ENCODE measurements at regions not wholly inside any gene's neighbourhood (a gene's known extent, or its start where the extent isn't known, plus 50 kb on each side); places are given as distances from the start of the nearest gene placed in this dataset.
"Not testable (repeated sequence)": the region's sequence is repeated elsewhere in the genome, so short reads cannot be mapped to it uniquely, and the experiment has no call there.

- not testable (repeated sequence) for H3K4me3 ChIP-seq (ENCODE audit: low read length); H3K4me1 ChIP-seq (ENCODE audit: insufficient read depth, low read length); H3K27me3 ChIP-seq (ENCODE audit: insufficient read depth, low read length); H3K9me3 ChIP-seq (ENCODE audit: low read depth, low read length)
Observed at GRCh38 chr1:83457281-83457680, 541.7 kb downstream of the TTLL7 start.

- not testable (repeated sequence) for H3K4me3 ChIP-seq (ENCODE audit: low read length); H3K4me1 ChIP-seq (ENCODE audit: insufficient read depth, low read length); H3K9me3 ChIP-seq (ENCODE audit: low read depth, low read length); H3K27me3 ChIP-seq (ENCODE audit: insufficient read depth, low read length)
Observed at GRCh38 chr1:83455753-83456152, 543.2 kb downstream of the TTLL7 start.

DNA sequence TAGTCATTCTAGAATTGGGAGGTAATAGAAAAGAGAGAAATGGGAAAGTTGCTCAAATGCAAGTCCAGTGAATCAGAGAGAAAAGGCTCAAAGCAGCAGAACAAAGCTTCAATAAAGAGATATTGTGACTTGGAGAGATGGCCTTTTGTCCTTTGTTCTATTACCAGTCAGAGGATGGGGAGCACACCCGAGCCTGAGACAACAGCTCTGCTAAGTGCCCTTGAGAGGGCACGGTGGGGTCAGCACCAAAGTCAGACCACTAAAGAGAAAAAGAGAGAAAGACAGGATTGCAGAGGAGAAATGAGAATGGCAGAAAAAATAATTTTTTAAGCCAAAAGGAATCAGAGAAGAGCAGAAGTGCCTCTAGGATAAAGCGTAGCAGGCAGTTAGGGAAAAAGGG, 553.1 kb downstream of the TTLL7 start:
- H3K9me3 ChIP-seq (ENCODE audit: low read depth, low read length); H3K4me1 ChIP-seq (ENCODE audit: insufficient read depth, low read length); H3K4me3 ChIP-seq (ENCODE audit: low read length); H3K27me3 ChIP-seq (ENCODE audit: insufficient read depth, low read length): not testable (repeated sequence)

DNA sequence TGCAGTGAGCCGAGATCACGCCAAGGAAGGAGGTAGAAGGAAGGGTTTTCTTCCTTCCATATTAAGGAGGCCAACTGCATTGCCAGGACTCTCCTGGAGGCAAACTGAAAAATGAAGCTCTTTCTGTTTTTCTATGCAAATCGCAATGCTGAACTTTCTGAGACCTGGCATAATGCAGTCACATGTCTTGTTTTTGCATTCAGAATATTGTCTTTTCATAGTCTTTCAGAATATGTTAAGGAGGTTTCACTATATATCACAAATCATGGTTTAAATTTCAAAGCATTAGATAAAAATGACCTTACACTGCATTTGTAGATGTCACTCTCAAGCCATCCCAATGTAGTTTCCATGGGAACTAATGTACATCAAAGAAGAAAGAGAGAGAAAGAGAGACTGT, 556.5 kb downstream of the TTLL7 start:
- H3K9me3 ChIP-seq (ENCODE audit: low read depth, low read length); H3K4me3 ChIP-seq (ENCODE audit: low read length); H3K27me3 ChIP-seq (ENCODE audit: insufficient read depth, low read length); H3K4me1 ChIP-seq (ENCODE audit: insufficient read depth, low read length): not testable (repeated sequence)

GRCh38 chr1:83440586-83440985, 558.3 kb downstream of the TTLL7 start:
- H3K4me1 ChIP-seq (ENCODE audit: insufficient read depth, low read length); H3K27me3 ChIP-seq (ENCODE audit: insufficient read depth, low read length); H3K4me3 ChIP-seq (ENCODE audit: low read length); H3K9me3 ChIP-seq (ENCODE audit: low read depth, low read length): not testable (repeated sequence)

DNA sequence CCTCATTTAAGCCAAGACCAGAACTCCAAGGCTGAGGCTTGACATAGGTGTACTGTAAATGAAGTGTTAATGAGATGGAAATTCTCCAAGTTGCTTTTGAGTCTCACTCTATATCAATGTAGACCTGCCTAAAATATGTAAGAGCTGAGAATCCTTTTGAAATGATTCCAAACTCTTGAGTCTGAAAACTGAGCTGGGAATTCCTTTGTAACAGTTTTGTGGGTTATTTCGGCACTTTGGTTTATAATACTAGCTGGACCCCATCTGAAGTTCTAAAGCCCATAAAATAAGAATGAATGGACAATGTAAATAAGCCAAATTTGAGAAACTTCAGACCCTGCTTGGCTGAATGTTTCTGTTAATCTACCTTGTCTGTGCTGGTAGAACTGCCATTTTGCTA, 558.9 kb downstream of the TTLL7 start:
- H3K4me3 ChIP-seq (ENCODE audit: low read length); H3K27me3 ChIP-seq (ENCODE audit: insufficient read depth, low read length); H3K9me3 ChIP-seq (ENCODE audit: low read depth, low read length); H3K4me1 ChIP-seq (ENCODE audit: insufficient read depth, low read length): not testable (repeated sequence)

DNA sequence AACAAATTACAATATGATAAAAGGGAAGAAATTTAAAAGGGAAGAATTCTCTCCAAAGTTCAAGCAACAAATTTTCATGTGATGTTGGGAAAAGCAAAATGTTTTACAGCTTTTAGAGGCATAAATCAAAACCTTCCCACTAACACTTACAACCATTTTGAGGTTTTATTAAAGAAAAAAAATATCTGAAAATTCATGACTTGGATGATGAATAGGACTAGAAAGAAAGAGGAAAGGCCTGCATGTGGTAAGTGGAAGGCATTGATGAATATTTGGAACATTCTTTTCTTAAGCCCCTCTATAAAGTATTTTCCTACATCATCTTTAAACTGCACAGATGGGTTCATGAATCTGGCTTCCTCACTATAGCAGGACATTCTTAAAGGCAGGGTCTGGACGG, 560.6 kb downstream of the TTLL7 start:
- not testable (repeated sequence) for H3K4me3 ChIP-seq (ENCODE audit: low read length); H3K27me3 ChIP-seq (ENCODE audit: insufficient read depth, low read length); H3K4me1 ChIP-seq (ENCODE audit: insufficient read depth, low read length); H3K9me3 ChIP-seq (ENCODE audit: low read depth, low read length)

- H3K9me3 ChIP-seq (ENCODE audit: low read depth, low read length); H3K4me3 ChIP-seq (ENCODE audit: low read length); H3K27me3 ChIP-seq (ENCODE audit: insufficient read depth, low read length): not testable (repeated sequence)
Observed at GRCh38 chr1:83435336-83435735, 563.6 kb downstream of the TTLL7 start.

GRCh38 chr1:83427566-83427965, 571.4 kb downstream of the TTLL7 start:
- not testable (repeated sequence) for H3K4me1 ChIP-seq (ENCODE audit: insufficient read depth, low read length); H3K9me3 ChIP-seq (ENCODE audit: low read depth, low read length); H3K4me3 ChIP-seq (ENCODE audit: low read length); H3K27me3 ChIP-seq (ENCODE audit: insufficient read depth, low read length)

More at GRCh38 chr1:83435336-83435735, 563.6 kb downstream of the TTLL7 start:
- H3K4me1 ChIP-seq (ENCODE audit: insufficient read depth, low read length), result not testable (repeated sequence)

DNA sequence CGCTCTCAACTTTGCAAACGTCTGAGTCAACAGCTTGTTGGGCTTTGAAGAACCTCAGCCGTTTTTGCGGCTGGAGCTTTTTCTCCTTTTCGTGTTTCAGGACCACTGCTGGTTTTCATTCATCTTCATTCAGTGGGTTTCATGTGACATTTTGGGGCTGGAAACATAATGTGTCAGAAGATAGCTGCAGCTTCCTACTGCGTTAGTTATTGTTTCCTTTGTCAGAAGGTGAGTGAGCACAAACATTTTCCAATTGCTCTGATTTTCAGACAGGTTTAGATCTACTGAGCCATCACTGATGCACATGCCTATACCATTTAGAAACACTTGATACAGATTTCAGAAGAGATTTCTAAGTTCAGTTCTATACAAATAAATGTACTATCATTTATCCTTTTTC, 575.5 kb downstream of the TTLL7 start:
- H3K4me1 ChIP-seq (ENCODE audit: insufficient read depth, low read length); H3K27me3 ChIP-seq (ENCODE audit: insufficient read depth, low read length); H3K9me3 ChIP-seq (ENCODE audit: low read depth, low read length); H3K4me3 ChIP-seq (ENCODE audit: low read length): not testable (repeated sequence)

DNA sequence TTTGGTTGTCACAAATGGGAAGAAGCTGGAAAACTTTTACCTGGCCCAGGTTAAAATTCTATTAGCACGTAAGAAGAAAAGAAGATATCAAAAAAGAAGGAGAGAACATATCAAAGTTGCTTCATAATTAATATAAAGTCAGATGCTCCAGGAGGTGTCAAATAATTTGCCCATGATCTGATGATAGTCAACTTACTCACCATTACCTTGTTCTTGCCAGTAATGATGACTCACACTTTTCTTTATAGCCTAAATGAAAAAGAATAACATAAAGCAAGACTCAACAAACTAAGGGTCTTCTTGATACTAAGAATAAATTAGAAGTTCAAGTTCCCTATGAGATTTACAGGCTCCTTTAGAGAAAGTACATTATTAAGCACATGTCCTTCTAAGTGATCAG, 580.4 kb downstream of the TTLL7 start:
- no peak overlapping the region for H3K4me3 ChIP-seq (ENCODE audit: low read length)
- H3K9me3 ChIP-seq (ENCODE audit: low read depth, low read length), result no peaks in the 10 kb centered on the region
- H3K4me1 ChIP-seq (ENCODE audit: insufficient read depth, low read length), result no peaks in the 10 kb centered on the region
- no peaks in the 10 kb centered on the region for H3K27me3 ChIP-seq (ENCODE audit: insufficient read depth, low read length)

DNA sequence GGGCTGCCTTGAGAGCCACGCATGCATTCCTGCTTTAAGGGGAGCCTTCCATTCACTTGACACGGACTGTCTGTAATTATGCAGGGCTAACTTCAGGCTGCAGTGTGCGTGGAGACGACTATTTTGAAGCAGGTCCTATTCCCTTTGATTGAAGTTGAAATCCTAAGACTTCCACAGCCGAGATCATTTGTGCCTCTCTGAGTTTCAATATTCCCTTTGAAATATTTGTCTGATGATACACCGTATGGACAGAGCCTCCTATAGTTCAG, 585.2 kb downstream of the TTLL7 start:
- H3K4me1 ChIP-seq (ENCODE audit: insufficient read depth, low read length), result not testable (repeated sequence)

DNA sequence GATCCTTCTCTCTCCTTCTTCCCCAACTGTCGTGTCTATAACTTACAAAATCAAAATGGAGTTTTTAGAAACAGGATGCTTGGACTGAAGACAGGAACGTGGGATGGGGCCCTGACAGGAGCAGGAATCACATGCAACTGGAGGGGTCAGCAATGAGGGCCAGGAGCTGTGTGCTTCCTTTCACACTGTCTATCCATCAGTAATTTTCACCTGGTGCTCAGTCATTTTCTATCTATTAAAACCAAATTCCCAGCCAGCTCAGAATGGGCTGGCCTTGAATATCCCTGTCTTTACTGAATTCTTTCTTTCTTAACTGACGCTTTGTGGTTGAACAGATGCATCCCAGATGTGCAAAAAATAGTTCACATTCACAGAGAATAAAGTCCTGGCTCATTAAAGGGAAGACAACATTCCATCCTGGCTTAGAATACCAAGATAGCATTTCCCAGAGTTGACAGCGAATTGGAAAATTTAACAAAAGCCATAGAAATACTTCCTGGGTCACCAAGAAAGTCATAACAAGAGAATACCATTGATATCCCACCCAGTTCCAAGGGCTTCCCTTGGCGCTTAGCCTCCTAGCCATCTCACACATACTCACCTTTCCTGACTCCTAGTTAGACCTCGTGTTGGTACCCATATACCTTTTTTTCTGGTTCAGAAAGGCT, 588.1 kb downstream of the TTLL7 start:
- not testable (repeated sequence) for H3K27me3 ChIP-seq (ENCODE audit: insufficient read depth, low read length); H3K9me3 ChIP-seq (ENCODE audit: low read depth, low read length); H3K4me1 ChIP-seq (ENCODE audit: insufficient read depth, low read length); H3K4me3 ChIP-seq (ENCODE audit: low read length)

More for the DNA sequence above, 585.2 kb downstream of the TTLL7 start:
- not testable (repeated sequence) for H3K4me3 ChIP-seq (ENCODE audit: low read length); H3K27me3 ChIP-seq (ENCODE audit: insufficient read depth, low read length); H3K9me3 ChIP-seq (ENCODE audit: low read depth, low read length)

- not testable (repeated sequence) for H3K4me3 ChIP-seq (ENCODE audit: low read length); H3K27me3 ChIP-seq (ENCODE audit: insufficient read depth, low read length); H3K4me1 ChIP-seq (ENCODE audit: insufficient read depth, low read length); H3K9me3 ChIP-seq (ENCODE audit: low read depth, low read length)
Observed at GRCh38 chr1:83406693-83407371, 592.1 kb downstream of the TTLL7 start.

- H3K4me1 ChIP-seq (ENCODE audit: insufficient read depth, low read length); H3K4me3 ChIP-seq (ENCODE audit: low read length); H3K9me3 ChIP-seq (ENCODE audit: low read depth, low read length); H3K27me3 ChIP-seq (ENCODE audit: insufficient read depth, low read length): not testable (repeated sequence)
Observed at GRCh38 chr1:83405789-83406188, 593.1 kb downstream of the TTLL7 start.

DNA sequence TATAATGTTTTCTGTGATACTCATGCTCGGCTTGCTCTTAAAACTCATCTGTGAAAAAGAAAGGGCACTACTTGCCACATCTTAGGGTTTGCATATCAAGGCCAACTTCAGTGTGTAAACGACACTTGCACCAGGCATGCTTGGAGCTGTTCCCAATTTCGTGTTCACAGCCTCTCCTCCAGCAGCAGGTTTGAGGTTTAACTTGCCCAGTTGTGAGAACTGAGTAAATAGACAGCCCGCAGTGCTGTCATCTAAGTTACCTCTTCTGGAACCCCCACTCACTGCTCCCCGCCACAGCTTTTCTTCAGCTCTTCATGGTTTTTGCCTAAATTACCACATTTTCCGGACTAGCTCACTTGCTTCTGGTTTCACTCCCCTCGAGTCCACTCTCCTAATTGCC, 595.4 kb downstream of the TTLL7 start:
- not testable (repeated sequence) for H3K9me3 ChIP-seq (ENCODE audit: low read depth, low read length); H3K4me3 ChIP-seq (ENCODE audit: low read length); H3K4me1 ChIP-seq (ENCODE audit: insufficient read depth, low read length); H3K27me3 ChIP-seq (ENCODE audit: insufficient read depth, low read length)

DNA sequence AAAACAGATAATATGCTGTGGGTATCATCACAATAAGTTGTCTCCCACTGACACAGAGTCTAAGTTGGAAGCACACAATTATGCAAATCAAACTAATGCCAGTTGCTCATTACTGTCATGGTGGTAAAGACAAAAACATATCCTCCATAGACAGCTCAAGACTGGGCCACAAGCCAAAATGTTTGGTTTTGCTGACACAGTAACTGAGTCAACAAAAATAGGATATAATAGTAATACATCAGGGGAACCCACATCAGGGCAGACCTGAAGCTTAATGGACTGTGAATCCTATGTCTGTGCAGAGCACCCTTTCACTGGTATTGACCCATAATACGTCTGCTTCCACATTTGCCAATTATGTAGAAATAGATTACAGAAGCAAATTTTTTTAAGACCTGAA, 597.8 kb downstream of the TTLL7 start:
- not testable (repeated sequence) for H3K4me3 ChIP-seq (ENCODE audit: low read length); H3K9me3 ChIP-seq (ENCODE audit: low read depth, low read length); H3K27me3 ChIP-seq (ENCODE audit: insufficient read depth, low read length); H3K4me1 ChIP-seq (ENCODE audit: insufficient read depth, low read length)
